Neural crest cell (in vitro differentiated cells): ENCODE measurements at regions not wholly inside any gene's neighbourhood (a gene's known extent, or its start where the extent isn't known, plus 50 kb on each side); places are given as distances from the start of the nearest gene placed in this dataset.

ENCODE experiments used
- DNase-seq: peaks from one replicate; pipeline ENCODE4 v3.0.0; 2021; ENCODE audit warnings: low read depth, mixed read lengths, low spot score
- H3K27ac Mint-ChIP-seq: one replicate; pipeline ENCODE4 v1.8.0; 2021; ENCODE audit warnings: mild to moderate bottlenecking, mixed read lengths; ENCODE audit not compliant: unreplicated experiment
- H3K27me3 Mint-ChIP-seq: 2 replicates; pipeline ENCODE4 v1.8.0; 2021; ENCODE audit warnings: low read depth, mild to moderate bottlenecking, mixed read lengths
- H3K36me3 Mint-ChIP-seq: 2 replicates; pipeline ENCODE4 v1.8.0; 2021; ENCODE audit warnings: low read depth, mild to moderate bottlenecking, mixed read lengths
- H3K4me1 Mint-ChIP-seq: 2 replicates; pipeline ENCODE4 v1.8.0; 2021; ENCODE audit warnings: mixed read lengths
- H3K4me3 Mint-ChIP-seq: one replicate; pipeline ENCODE4 v1.8.0; 2021; ENCODE audit warnings: mild to moderate bottlenecking, mixed read lengths
- H3K9me3 Mint-ChIP-seq: 2 replicates; pipeline ENCODE4 v1.8.0; 2021; ENCODE audit warnings: mixed read lengths
- CTCF ChIP-seq: fragments of 200-600 bp; sonication (generic); conservative IDR thresholded peaks from 2 replicates; pipeline ENCODE4 v1.5.0; 2021; ENCODE audit warnings: antibody characterized with exemption, mild to moderate bottlenecking

DNA sequence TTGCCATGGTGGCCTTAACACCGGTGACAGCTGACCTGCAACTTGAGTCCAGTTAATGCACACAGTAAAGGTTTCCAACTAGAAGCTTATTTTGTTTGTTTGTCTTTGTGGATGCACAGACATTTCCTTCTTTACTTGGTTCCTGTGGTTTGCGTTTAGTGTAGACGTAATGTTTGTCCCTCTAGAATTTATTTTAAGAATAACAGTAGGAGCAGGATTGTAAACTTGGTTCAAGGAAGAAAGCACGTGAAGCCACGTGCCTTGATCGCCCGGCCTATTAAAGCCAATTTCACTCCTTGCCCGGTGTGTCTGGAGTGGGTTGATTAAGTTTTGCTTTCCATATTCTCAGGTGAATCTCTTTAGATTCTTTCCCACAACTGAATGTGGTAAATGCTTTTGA, 263.2 kb upstream of the C2CD4B start:
- Mint-ChIP-seq H3K4me1 (no peaks in the 10 kb centered on the region), H3K9me3 (no peaks in the 10 kb centered on the region), H3K27me3 (no peaks in the 10 kb centered on the region), H3K27ac (no peak overlapping the region), H3K36me3 (no peaks in the 10 kb centered on the region), H3K4me3 (no peak overlapping the region)
- no peak for DNase-seq
- TF ChIP-seq CTCF = no peak

DNA sequence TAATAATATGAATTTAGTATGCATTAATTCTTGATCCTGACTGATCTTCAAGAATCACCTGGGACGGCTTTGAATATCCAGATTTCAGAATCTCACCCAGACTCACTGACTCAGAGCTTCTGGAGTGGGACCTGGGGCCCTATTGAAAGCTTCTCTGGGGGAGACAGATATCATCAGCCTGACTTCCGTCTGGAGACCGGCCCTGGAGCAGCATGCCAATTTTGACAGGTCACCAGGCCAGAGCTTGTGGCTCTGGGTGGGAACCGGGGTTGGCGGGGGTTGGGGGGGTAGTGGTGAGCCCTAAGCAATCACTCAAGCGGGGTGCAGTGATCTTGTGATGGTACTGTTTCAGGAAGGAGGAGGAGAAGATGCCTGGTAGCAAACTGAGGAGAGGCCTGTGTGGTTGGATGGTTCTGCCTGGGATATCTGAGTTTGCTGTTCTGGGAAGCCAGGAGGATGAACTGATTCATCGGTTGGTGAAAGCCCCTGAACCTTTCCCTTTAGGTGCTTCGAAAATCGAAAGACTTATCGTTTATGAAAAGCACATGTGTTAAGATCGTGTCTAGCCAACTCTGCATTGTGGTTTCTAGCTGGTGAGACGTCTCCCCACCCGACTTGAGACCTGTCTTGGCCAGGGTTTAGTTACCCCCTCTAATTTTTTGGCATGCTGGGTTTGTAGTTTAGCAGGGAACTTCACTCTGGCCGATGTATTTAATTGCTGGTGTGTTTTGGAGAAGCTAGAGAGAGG, 263.9 kb upstream of the C2CD4B start:
- Mint-ChIP-seq H3K4me3 (no peak overlapping the region), H3K36me3 (no peaks in the 10 kb centered on the region), H3K9me3 (no peaks in the 10 kb centered on the region), H3K27ac (no peak overlapping the region), H3K4me1 (no peaks in the 10 kb centered on the region), H3K27me3 (no peaks in the 10 kb centered on the region)
- no peak for TF ChIP-seq CTCF
- no peak for DNase-seq

- no peak overlapping the region for H3K27ac Mint-ChIP-seq
- no peak for DNase-seq
- H3K36me3 Mint-ChIP-seq = no peaks in the 10 kb centered on the region
- H3K4me1 Mint-ChIP-seq = no peaks in the 10 kb centered on the region
- peaks cover 2% of the 10 kb centered on the region for H3K9me3 Mint-ChIP-seq
- TF ChIP-seq CTCF = no peak
- H3K27me3 Mint-ChIP-seq = no peaks in the 10 kb centered on the region
- no peak overlapping the region for H3K4me3 Mint-ChIP-seq
Observed at GRCh38 chr15:62430056-62430455, 265.0 kb upstream of the C2CD4B start.

GRCh38 chr15:62430552-62430951, 265.5 kb upstream of the C2CD4B start:
- Mint-ChIP-seq H3K27ac (no peak overlapping the region), H3K36me3 (no peaks in the 10 kb centered on the region), H3K27me3 (no peaks in the 10 kb centered on the region), H3K4me3 (no peak overlapping the region), H3K4me1 (no peaks in the 10 kb centered on the region), H3K9me3 (peaks cover 2% of the 10 kb centered on the region)
- TF ChIP-seq CTCF = no peak
- DNase-seq = no peak

- Mint-ChIP-seq H3K4me3 (no peak overlapping the region), H3K27ac (no peak overlapping the region), H3K36me3 (no peaks in the 10 kb centered on the region), H3K9me3 (peaks cover 2% of the 10 kb centered on the region), H3K27me3 (no peaks in the 10 kb centered on the region), H3K4me1 (no peaks in the 10 kb centered on the region)
- no peak for TF ChIP-seq CTCF
- no peak for DNase-seq
Observed at GRCh38 chr15:62431008-62431797, 266.1 kb upstream of the C2CD4B start.
